ENCODE measurements at regions not wholly inside any gene's neighbourhood (a gene's known extent, or its start where the extent isn't known, plus 50 kb on each side); places are given as distances from the start of the nearest gene placed in this dataset.
"Not testable (repeated sequence)": the region's sequence is repeated elsewhere in the genome, so short reads cannot be mapped to it uniquely, and the experiment has no call there.

GRCh38 chr2:105538840-105539239, 140.0 kb upstream of the FHL2 start:
- no peak for ATAC-seq (ENCODE audit: low FRiP score)
- Histone ChIP-seq H3K27ac (ENCODE audit: low read depth in 1 of 2, low read length in 2 of 2) (no peak overlapping the region), H3K4me1 (ENCODE audit: control insufficient read depth in 1 of 2, insufficient read depth in 2 of 2, low read length in 2 of 2) (no peaks in the 10 kb centered on the region), H3K36me3 (ENCODE audit: control insufficient read depth in 1 of 2, insufficient read depth in 2 of 2, low read length in 1 of 2) (no peaks in the 10 kb centered on the region), H3K27me3 (ENCODE audit: control insufficient read depth in 1 of 2, insufficient read depth in 2 of 2, low read length in 1 of 2) (no peaks in the 10 kb centered on the region), H3K9me3 (ENCODE audit: control insufficient read depth, low read length) (no peaks in the 10 kb centered on the region), H3K4me3 (ENCODE audit: low read length in 2 of 2) (no peak overlapping the region)
- 81% methylated on average over 5 of the region's 5 CpGs for WGBS, 2 donors
- intact Hi-C loops (cut with DNase I): no loop called here
- no peak for DNase-seq

GRCh38 chr2:105537920-105538319, 139.1 kb upstream of the FHL2 start:
- H3K36me3 ChIP-seq (ENCODE audit: control insufficient read depth in 1 of 2, insufficient read depth in 2 of 2, low read length in 1 of 2): no peaks in the 10 kb centered on the region
- 85 to 86% methylated on average over 4 of the region's 4 CpGs for WGBS, 2 donors
- DNase-seq: no peak
- H3K9me3 ChIP-seq (ENCODE audit: control insufficient read depth, low read length): no peaks in the 10 kb centered on the region
- intact Hi-C loops (cut with DNase I): no loop called here
- H3K4me1 ChIP-seq (ENCODE audit: control insufficient read depth in 1 of 2, insufficient read depth in 2 of 2, low read length in 2 of 2): no peaks in the 10 kb centered on the region
- no peaks in the 10 kb centered on the region for H3K27me3 ChIP-seq (ENCODE audit: control insufficient read depth in 1 of 2, insufficient read depth in 2 of 2, low read length in 1 of 2)
- no peak for ATAC-seq (ENCODE audit: low FRiP score)
- no peak overlapping the region for H3K27ac ChIP-seq (ENCODE audit: low read depth in 1 of 2, low read length in 2 of 2)
- H3K4me3 ChIP-seq (ENCODE audit: low read length in 2 of 2): no peak overlapping the region

GRCh38 chr2:105537466-105537865, 138.6 kb upstream of the FHL2 start:
- Histone ChIP-seq H3K27me3 (ENCODE audit: control insufficient read depth in 1 of 2, insufficient read depth in 2 of 2, low read length in 1 of 2) (no peaks in the 10 kb centered on the region), H3K27ac (ENCODE audit: low read depth in 1 of 2, low read length in 2 of 2) (no peak overlapping the region), H3K9me3 (ENCODE audit: control insufficient read depth, low read length) (no peaks in the 10 kb centered on the region), H3K36me3 (ENCODE audit: control insufficient read depth in 1 of 2, insufficient read depth in 2 of 2, low read length in 1 of 2) (no peaks in the 10 kb centered on the region), H3K4me1 (ENCODE audit: control insufficient read depth in 1 of 2, insufficient read depth in 2 of 2, low read length in 2 of 2) (no peaks in the 10 kb centered on the region), H3K4me3 (ENCODE audit: low read length in 2 of 2) (no peak overlapping the region)
- 85 to 89% methylated on average over 7 of the region's 7 CpGs for WGBS, 2 donors
- ATAC-seq (ENCODE audit: low FRiP score) (no peak), DNase-seq (no peak)
- intact Hi-C loops (cut with DNase I): no loop called here

- H3K36me3 ChIP-seq (ENCODE audit: control insufficient read depth in 1 of 2, insufficient read depth in 2 of 2, low read length in 1 of 2): no peaks in the 10 kb centered on the region
- no peaks in the 10 kb centered on the region for H3K4me1 ChIP-seq (ENCODE audit: control insufficient read depth in 1 of 2, insufficient read depth in 2 of 2, low read length in 2 of 2)
- intact Hi-C loops (cut with DNase I): no loop called here
- no peak overlapping the region for H3K4me3 ChIP-seq (ENCODE audit: low read length in 2 of 2)
- ATAC-seq (ENCODE audit: low FRiP score): no peak
- DNase-seq: no peak
- H3K27ac ChIP-seq (ENCODE audit: low read depth in 1 of 2, low read length in 2 of 2): no peak overlapping the region
- WGBS, 2 donors: 83 to 86% methylated on average over 3 of the region's 3 CpGs
- H3K9me3 ChIP-seq (ENCODE audit: control insufficient read depth, low read length): no peaks in the 10 kb centered on the region
- H3K27me3 ChIP-seq (ENCODE audit: control insufficient read depth in 1 of 2, insufficient read depth in 2 of 2, low read length in 1 of 2): no peaks in the 10 kb centered on the region
Measured at GRCh38 chr2:105536175-105536574, 137.3 kb upstream of the FHL2 start.

GRCh38 chr2:105529258-105529657, 130.4 kb upstream of the FHL2 start:
- ATAC-seq (ENCODE audit: low FRiP score); H3K4me3 ChIP-seq (ENCODE audit: low read length in 2 of 2); H3K4me1 ChIP-seq (ENCODE audit: control insufficient read depth in 1 of 2, insufficient read depth in 2 of 2, low read length in 2 of 2); intact Hi-C loops (cut with DNase I); H3K27ac ChIP-seq (ENCODE audit: low read depth in 1 of 2, low read length in 2 of 2); H3K36me3 ChIP-seq (ENCODE audit: control insufficient read depth in 1 of 2, insufficient read depth in 2 of 2, low read length in 1 of 2); DNase-seq; H3K27me3 ChIP-seq (ENCODE audit: control insufficient read depth in 1 of 2, insufficient read depth in 2 of 2, low read length in 1 of 2); H3K9me3 ChIP-seq (ENCODE audit: control insufficient read depth, low read length): not testable (repeated sequence)

- WGBS, 2 donors: 82 to 83% methylated on average over 30 of the region's 30 CpGs
- H3K4me3 ChIP-seq (ENCODE audit: low read length in 2 of 2): no peak overlapping the region
- ATAC-seq (ENCODE audit: low FRiP score): peak; percentile 29
- H3K27me3 ChIP-seq (ENCODE audit: control insufficient read depth in 1 of 2, insufficient read depth in 2 of 2, low read length in 1 of 2): no peaks in the 10 kb centered on the region
- no peaks in the 10 kb centered on the region for H3K9me3 ChIP-seq (ENCODE audit: control insufficient read depth, low read length)
- DNase-seq: no peak
- H3K36me3 ChIP-seq (ENCODE audit: control insufficient read depth in 1 of 2, insufficient read depth in 2 of 2, low read length in 1 of 2): no peaks in the 10 kb centered on the region
- no peak overlapping the region for H3K27ac ChIP-seq (ENCODE audit: low read depth in 1 of 2, low read length in 2 of 2)
- intact Hi-C loops (cut with DNase I): no loop called here
- no peaks in the 10 kb centered on the region for H3K4me1 ChIP-seq (ENCODE audit: control insufficient read depth in 1 of 2, insufficient read depth in 2 of 2, low read length in 2 of 2)
Measured at GRCh38 chr2:105526000-105526925, 127.4 kb upstream of the FHL2 start.

GRCh38 chr2:105525201-105525600, 126.3 kb upstream of the FHL2 start:
- H3K27ac ChIP-seq (ENCODE audit: low read depth in 1 of 2, low read length in 2 of 2): no peak overlapping the region
- intact Hi-C loops (cut with DNase I): no loop called here
- H3K9me3 ChIP-seq (ENCODE audit: control insufficient read depth, low read length): no peaks in the 10 kb centered on the region
- H3K36me3 ChIP-seq (ENCODE audit: control insufficient read depth in 1 of 2, insufficient read depth in 2 of 2, low read length in 1 of 2): no peaks in the 10 kb centered on the region
- no peaks in the 10 kb centered on the region for H3K27me3 ChIP-seq (ENCODE audit: control insufficient read depth in 1 of 2, insufficient read depth in 2 of 2, low read length in 1 of 2)
- H3K4me3 ChIP-seq (ENCODE audit: low read length in 2 of 2): no peak overlapping the region
- no peaks in the 10 kb centered on the region for H3K4me1 ChIP-seq (ENCODE audit: control insufficient read depth in 1 of 2, insufficient read depth in 2 of 2, low read length in 2 of 2)
- DNase-seq: no peak
- no peak for ATAC-seq (ENCODE audit: low FRiP score)
- WGBS, 2 donors: 96 to 97% methylated on average over 6 of the region's 6 CpGs

- intact Hi-C loops (cut with DNase I): no loop called here
- no peak for ATAC-seq (ENCODE audit: low FRiP score)
Measured at GRCh38 chr2:105522645-105523044, 123.8 kb upstream of the FHL2 start.

GRCh38 chr2:105521616-105522015, 122.8 kb upstream of the FHL2 start:
- 70 to 79% methylated on average over 6 of the region's 6 CpGs for WGBS, 2 donors
- Histone ChIP-seq H3K27ac (ENCODE audit: low read depth in 1 of 2, low read length in 2 of 2) (no peak overlapping the region), H3K27me3 (ENCODE audit: control insufficient read depth in 1 of 2, insufficient read depth in 2 of 2, low read length in 1 of 2) (no peaks in the 10 kb centered on the region), H3K4me3 (ENCODE audit: low read length in 2 of 2) (no peak overlapping the region), H3K9me3 (ENCODE audit: control insufficient read depth, low read length) (no peaks in the 10 kb centered on the region), H3K4me1 (ENCODE audit: control insufficient read depth in 1 of 2, insufficient read depth in 2 of 2, low read length in 2 of 2) (no peaks in the 10 kb centered on the region), H3K36me3 (ENCODE audit: control insufficient read depth in 1 of 2, insufficient read depth in 2 of 2, low read length in 1 of 2) (no peaks in the 10 kb centered on the region)
- DNase-seq (no peak), ATAC-seq (ENCODE audit: low FRiP score) (no peak)
- intact Hi-C loops (cut with DNase I): loop anchor here (1.0 to 2.0 kb wide), 3 partner anchors 151 to 155 kb away; no protein-coding TSS in a partner anchor

More at GRCh38 chr2:105522645-105523044, 123.8 kb upstream of the FHL2 start:
- Histone ChIP-seq H3K27ac (ENCODE audit: low read depth in 1 of 2, low read length in 2 of 2) (no peak overlapping the region), H3K4me3 (ENCODE audit: low read length in 2 of 2) (no peak overlapping the region), H3K4me1 (ENCODE audit: control insufficient read depth in 1 of 2, insufficient read depth in 2 of 2, low read length in 2 of 2) (no peaks in the 10 kb centered on the region), H3K9me3 (ENCODE audit: control insufficient read depth, low read length) (no peaks in the 10 kb centered on the region), H3K36me3 (ENCODE audit: control insufficient read depth in 1 of 2, insufficient read depth in 2 of 2, low read length in 1 of 2) (no peaks in the 10 kb centered on the region), H3K27me3 (ENCODE audit: control insufficient read depth in 1 of 2, insufficient read depth in 2 of 2, low read length in 1 of 2) (no peaks in the 10 kb centered on the region)
- 56 to 72% methylated on average over 4 of the region's 4 CpGs for WGBS, 2 donors
- DNase-seq: no peak

Measured in aorta (tissue), 5 donors.